HS-5 (cell line): ENCODE measurements at regions not wholly inside any gene's neighbourhood (a gene's known extent, or its start where the extent isn't known, plus 50 kb on each side); places are given as distances from the start of the nearest gene placed in this dataset.
"Not testable (repeated sequence)": the region's sequence is repeated elsewhere in the genome, so short reads cannot be mapped to it uniquely, and the experiment has no call there.

Source experiments
- DNase-seq: peaks from one replicate; pipeline ENCODE4 v3.0.0-alpha.2; 2012; ENCODE audit warnings: low read depth

- no peak for DNase-seq
Measured at GRCh38 chr13:44848920-44849676, 140.2 kb downstream of the NUFIP1 start.

GRCh38 chr13:44845281-44846058, 143.8 kb downstream of the NUFIP1 start:
- not testable (repeated sequence) for DNase-seq

GRCh38 chr13:44844786-44845185, 144.5 kb downstream of the NUFIP1 start:
- DNase-seq: no peak

GRCh38 chr13:44843403-44843802, 145.9 kb downstream of the NUFIP1 start:
- DNase-seq: no peak

GRCh38 chr13:44842158-44842557, 147.1 kb downstream of the NUFIP1 start:
- DNase-seq: no peak

GRCh38 chr13:44840131-44840530, 149.1 kb downstream of the NUFIP1 start:
- no peak for DNase-seq

GRCh38 chr13:44837250-44837649, 152.0 kb downstream of the NUFIP1 start:
- no peak for DNase-seq

- DNase-seq: no peak
Measured at GRCh38 chr13:44834404-44834803, 154.9 kb downstream of the NUFIP1 start.

- DNase-seq: no peak
Measured at GRCh38 chr13:44833626-44834025, 155.6 kb downstream of the NUFIP1 start.

GRCh38 chr13:44833139-44833538, 156.1 kb downstream of the NUFIP1 start:
- DNase-seq: no peak

- no peak for DNase-seq
Measured at GRCh38 chr13:44826591-44827350, 162.5 kb downstream of the NUFIP1 start.

- no peak for DNase-seq
Measured at GRCh38 chr13:44825953-44826352, 163.3 kb downstream of the NUFIP1 start.

- DNase-seq: not testable (repeated sequence)
Measured at GRCh38 chr13:44823555-44823954, 165.7 kb downstream of the NUFIP1 start.

- DNase-seq: no peak
Measured at GRCh38 chr13:44822291-44822690, 167.0 kb downstream of the NUFIP1 start.

- DNase-seq: no peak
Measured at GRCh38 chr13:44819772-44820171, 169.5 kb downstream of the NUFIP1 start.

GRCh38 chr13:44819245-44819644, 170.0 kb downstream of the NUFIP1 start:
- DNase-seq: no peak

GRCh38 chr13:44818428-44818827, 170.8 kb downstream of the NUFIP1 start:
- DNase-seq: no peak

- no peak for DNase-seq
Measured at GRCh38 chr13:44818016-44818415, 171.3 kb downstream of the NUFIP1 start.

GRCh38 chr13:44817131-44817671, 172.1 kb downstream of the NUFIP1 start:
- no peak for DNase-seq

- DNase-seq: no peak
Measured at GRCh38 chr13:44816701-44817100, 172.6 kb downstream of the NUFIP1 start.

- peak; percentile 76 for DNase-seq
Measured at GRCh38 chr13:44815623-44816022, 173.6 kb downstream of the NUFIP1 start.

GRCh38 chr13:44814836-44815235, 174.4 kb downstream of the NUFIP1 start:
- DNase-seq: no peak
